Epidermal melanocyte (primary cell): ENCODE measurements at regions not wholly inside any gene's neighbourhood (a gene's known extent, or its start where the extent isn't known, plus 50 kb on each side); places are given as distances from the start of the nearest gene placed in this dataset.
"Not testable (repeated sequence)": the region's sequence is repeated elsewhere in the genome, so short reads cannot be mapped to it uniquely, and the experiment has no call there.

Experiments
- DNase-seq: peaks from one replicate; pipeline ENCODE4 v3.0.0; 2011; ENCODE audit warnings: low spot score; ENCODE audit not compliant: insufficient read length

- DNase-seq, result no peak
Measured at GRCh38 chr7:93830141-93830925, 60.2 kb downstream of the TFPI2 start.

- DNase-seq, result no peak
Measured at GRCh38 chr7:93828260-93828659, 62.3 kb downstream of the TFPI2 start.

- DNase-seq, result no peak
Measured at GRCh38 chr7:93823621-93824020, 66.9 kb downstream of the TFPI2 start.

- DNase-seq, result no peak
Measured at GRCh38 chr7:93821463-93821862, 69.1 kb downstream of the TFPI2 start.

- DNase-seq, result no peak
Measured at GRCh38 chr7:93819699-93820098, 70.9 kb downstream of the TFPI2 start.

GRCh38 chr7:93817526-93817925 lies 73.0 kb downstream of the TFPI2 start:
- DNase-seq, result no peak

GRCh38 chr7:93817004-93817403 lies 73.5 kb downstream of the TFPI2 start:
- no peak for DNase-seq

- no peak for DNase-seq
Measured at GRCh38 chr7:93813514-93813913, 77.0 kb downstream of the TFPI2 start.

GRCh38 chr7:93812061-93812460 lies 78.5 kb downstream of the TFPI2 start:
- DNase-seq, result no peak

GRCh38 chr7:93811198-93811597 lies 79.4 kb downstream of the TFPI2 start:
- no peak for DNase-seq

GRCh38 chr7:93810561-93810960 lies 80.0 kb downstream of the TFPI2 start:
- no peak for DNase-seq

- DNase-seq, result no peak
Measured at GRCh38 chr7:93804726-93805125, 85.8 kb downstream of the TFPI2 start.

GRCh38 chr7:93799750-93800357 lies 90.7 kb downstream of the TFPI2 start:
- DNase-seq, result peak; percentile 20

GRCh38 chr7:93793084-93793697 lies 97.4 kb downstream of the TFPI2 start:
- not testable (repeated sequence) for DNase-seq

- DNase-seq, result no peak
Measured at GRCh38 chr7:93779115-93779514, 111.4 kb downstream of the TFPI2 start.

- no peak for DNase-seq
Measured at GRCh38 chr7:93778384-93778783, 112.2 kb downstream of the TFPI2 start.

- no peak for DNase-seq
Measured at GRCh38 chr7:93773446-93773845, 117.1 kb downstream of the TFPI2 start.

- DNase-seq, result no peak
Measured at GRCh38 chr7:93765475-93765874, 125.1 kb downstream of the TFPI2 start.

GRCh38 chr7:93758631-93759030 lies 131.9 kb downstream of the TFPI2 start:
- DNase-seq, result no peak

- no peak for DNase-seq
Measured at GRCh38 chr7:93757426-93757825, 133.1 kb downstream of the TFPI2 start.

GRCh38 chr7:93756890-93757289 lies 133.7 kb downstream of the TFPI2 start:
- no peak for DNase-seq

GRCh38 chr7:93751421-93751820 lies 139.1 kb downstream of the TFPI2 start:
- no peak for DNase-seq

- no peak for DNase-seq
Measured at GRCh38 chr7:93750986-93751385, 139.6 kb downstream of the TFPI2 start.
